ENCODE measurements at regions not wholly inside any gene's neighbourhood (a gene's known extent, or its start where the extent isn't known, plus 50 kb on each side); places are given as distances from the start of the nearest gene placed in this dataset.

DNA sequence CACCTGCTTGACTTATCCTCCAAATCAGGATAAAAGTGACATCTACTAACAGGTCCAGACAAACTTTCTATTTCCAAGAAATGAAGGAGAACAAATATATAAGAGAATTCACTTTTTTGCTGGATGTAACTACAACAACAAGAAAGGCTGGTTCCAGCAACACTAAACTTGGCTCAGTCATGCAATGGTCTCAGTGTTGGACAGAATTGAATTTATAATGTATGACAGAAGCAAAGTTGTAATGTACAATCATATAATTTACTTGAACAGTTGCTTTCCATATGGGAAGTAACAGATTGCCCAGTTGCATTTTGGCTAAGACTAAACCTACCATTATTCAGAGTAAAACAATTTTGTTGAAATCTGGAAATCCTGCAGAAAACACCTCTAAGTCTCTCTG lies 183.3 kb upstream of the INTU start:
- Histone ChIP-seq H3K9me3 (ENCODE audit: low read depth) (no peaks in the 10 kb centered on the region), H3K9me2 (ENCODE audit: insufficient read depth) (no peaks in the 10 kb centered on the region), H3K27me3 (replicated peaks; ENCODE audit: insufficient read depth) (no peaks in the 10 kb centered on the region), H3K36me3 (ENCODE audit: low read depth) (no peaks in the 10 kb centered on the region), H2AFZ (no peak overlapping the region), H3K27ac (no peak overlapping the region), H3K9ac (no peak overlapping the region), H3K4me2 (ENCODE audit: unreplicated experiment) (no peak overlapping the region), H4K20me1 (ENCODE audit: insufficient read depth) (no peaks in the 10 kb centered on the region), H3K4me3 (no peak overlapping the region), H3K79me2 (ENCODE audit: insufficient read depth) (no peaks in the 10 kb centered on the region), H3K4me1 (ENCODE audit: insufficient read depth) (no peaks in the 10 kb centered on the region), H3F3A (ENCODE audit: insufficient read depth) (no peaks in the 10 kb centered on the region)
- no peak for DNase-seq
- TF ChIP-seq EZH2 (IDR thresholded peaks at IDR 0.05; ENCODE audit: insufficient read depth, poor library complexity, severe bottlenecking) (no peak), EZH2phosphoT487 (IDR thresholded peaks at IDR 0.05; ENCODE audit: insufficient read depth, low read depth) (no peak)
- in situ Hi-C loops (cut with MboI), result no loop called here

GRCh38 chr4:127450276-127450675 lies 182.5 kb upstream of the INTU start:
- Histone ChIP-seq H3K9me3 (ENCODE audit: low read depth) (no peaks in the 10 kb centered on the region), H3K79me2 (ENCODE audit: insufficient read depth) (no peaks in the 10 kb centered on the region), H2AFZ (no peak overlapping the region), H3K9ac (no peak overlapping the region), H3F3A (ENCODE audit: insufficient read depth) (no peaks in the 10 kb centered on the region), H3K36me3 (ENCODE audit: low read depth) (no peaks in the 10 kb centered on the region), H3K27me3 (replicated peaks; ENCODE audit: insufficient read depth) (no peaks in the 10 kb centered on the region), H3K27ac (no peak overlapping the region), H4K20me1 (ENCODE audit: insufficient read depth) (no peaks in the 10 kb centered on the region), H3K4me3 (no peak overlapping the region), H3K9me2 (ENCODE audit: insufficient read depth) (no peaks in the 10 kb centered on the region), H3K4me1 (ENCODE audit: insufficient read depth) (no peaks in the 10 kb centered on the region), H3K4me2 (ENCODE audit: unreplicated experiment) (no peak overlapping the region)
- TF ChIP-seq EZH2phosphoT487 (IDR thresholded peaks at IDR 0.05; ENCODE audit: insufficient read depth, low read depth), result no peak
- no peak for TF ChIP-seq EZH2 (IDR thresholded peaks at IDR 0.05; ENCODE audit: insufficient read depth, poor library complexity, severe bottlenecking)
- DNase-seq, result no peak
- in situ Hi-C loops (cut with MboI), result no loop called here
- 33 to 36% methylated on average over 1 of the region's 1 CpG for WGBS, 2 experiments (ENCODE audit: low coverage in 1 of 2, low lambda C conversion rate in 2 of 2, missing lambda C conversion rate in 2 of 2)

- Histone ChIP-seq H3K36me3 (ENCODE audit: low read depth) (no peaks in the 10 kb centered on the region), H3F3A (ENCODE audit: insufficient read depth) (no peaks in the 10 kb centered on the region), H3K4me3 (no peak overlapping the region), H3K27me3 (replicated peaks; ENCODE audit: insufficient read depth) (no peaks in the 10 kb centered on the region), H2AFZ (no peak overlapping the region), H3K4me1 (ENCODE audit: insufficient read depth) (no peaks in the 10 kb centered on the region), H3K27ac (no peak overlapping the region), H3K9me2 (ENCODE audit: insufficient read depth) (no peaks in the 10 kb centered on the region), H3K79me2 (ENCODE audit: insufficient read depth) (no peaks in the 10 kb centered on the region), H3K9me3 (ENCODE audit: low read depth) (no peaks in the 10 kb centered on the region), H3K9ac (no peak overlapping the region), H4K20me1 (ENCODE audit: insufficient read depth) (no peaks in the 10 kb centered on the region), H3K4me2 (ENCODE audit: unreplicated experiment) (no peak overlapping the region)
- TF ChIP-seq EZH2 (IDR thresholded peaks at IDR 0.05; ENCODE audit: insufficient read depth, poor library complexity, severe bottlenecking), result no peak
- TF ChIP-seq EZH2phosphoT487 (IDR thresholded peaks at IDR 0.05; ENCODE audit: insufficient read depth, low read depth), result no peak
- in situ Hi-C loops (cut with MboI), result no loop called here
- DNase-seq, result no peak
- 30 to 35% methylated on average over 6 of the region's 6 CpGs for WGBS, 2 experiments (ENCODE audit: low coverage in 1 of 2, low lambda C conversion rate in 2 of 2, missing lambda C conversion rate in 2 of 2)
Observed at GRCh38 chr4:127463883-127464282, 168.9 kb upstream of the INTU start.

GRCh38 chr4:127469542-127469941 lies 163.2 kb upstream of the INTU start:
- no peak overlapping the region for H3K27ac ChIP-seq
- no peak overlapping the region for H3K4me3 ChIP-seq
- H3K9ac ChIP-seq, result no peak overlapping the region
- H4K20me1 ChIP-seq (ENCODE audit: insufficient read depth), result no peaks in the 10 kb centered on the region
- no peaks in the 10 kb centered on the region for H3K4me1 ChIP-seq (ENCODE audit: insufficient read depth)
- H3F3A ChIP-seq (ENCODE audit: insufficient read depth), result no peaks in the 10 kb centered on the region
- no peak overlapping the region for H2AFZ ChIP-seq
- no peaks in the 10 kb centered on the region for H3K79me2 ChIP-seq (ENCODE audit: insufficient read depth)
- no peak overlapping the region for H3K4me2 ChIP-seq (ENCODE audit: unreplicated experiment)
- in situ Hi-C loops (cut with MboI), result no loop called here
- H3K36me3 ChIP-seq (ENCODE audit: low read depth), result no peaks in the 10 kb centered on the region
- WGBS, 2 experiments (ENCODE audit: low coverage in 1 of 2, low lambda C conversion rate in 2 of 2, missing lambda C conversion rate in 2 of 2), result 37 to 44% methylated on average over 1 of the region's 1 CpG
- no peaks in the 10 kb centered on the region for H3K9me3 ChIP-seq (ENCODE audit: low read depth)
- no peak for DNase-seq
- TF ChIP-seq EZH2phosphoT487 (IDR thresholded peaks at IDR 0.05; ENCODE audit: insufficient read depth, low read depth) (no peak), EZH2 (IDR thresholded peaks at IDR 0.05; ENCODE audit: insufficient read depth, poor library complexity, severe bottlenecking) (no peak)
- no peaks in the 10 kb centered on the region for H3K9me2 ChIP-seq (ENCODE audit: insufficient read depth)
- no peaks in the 10 kb centered on the region for H3K27me3 ChIP-seq (replicated peaks; ENCODE audit: insufficient read depth)

Data from GM23248 (cell line).